ENCODE measurements at regions not wholly inside any gene's neighbourhood (a gene's known extent, or its start where the extent isn't known, plus 50 kb on each side); places are given as distances from the start of the nearest gene placed in this dataset.

GRCh38 chr2:138121666-138122661 is 157.7 kb downstream of the HNMT start:
- Histone ChIP-seq H3K36me3 (ENCODE audit: control insufficient read depth, insufficient read depth, low read length) (no peaks in the 10 kb centered on the region), H3K27me3 (ENCODE audit: control insufficient read depth, insufficient read depth, low read length) (no peaks in the 10 kb centered on the region), H3K4me3 (ENCODE audit: low read depth, low read length) (no peak overlapping the region)
- DNase-seq (ENCODE audit: low read depth): no peak
- TF ChIP-seq, protein P1, sequence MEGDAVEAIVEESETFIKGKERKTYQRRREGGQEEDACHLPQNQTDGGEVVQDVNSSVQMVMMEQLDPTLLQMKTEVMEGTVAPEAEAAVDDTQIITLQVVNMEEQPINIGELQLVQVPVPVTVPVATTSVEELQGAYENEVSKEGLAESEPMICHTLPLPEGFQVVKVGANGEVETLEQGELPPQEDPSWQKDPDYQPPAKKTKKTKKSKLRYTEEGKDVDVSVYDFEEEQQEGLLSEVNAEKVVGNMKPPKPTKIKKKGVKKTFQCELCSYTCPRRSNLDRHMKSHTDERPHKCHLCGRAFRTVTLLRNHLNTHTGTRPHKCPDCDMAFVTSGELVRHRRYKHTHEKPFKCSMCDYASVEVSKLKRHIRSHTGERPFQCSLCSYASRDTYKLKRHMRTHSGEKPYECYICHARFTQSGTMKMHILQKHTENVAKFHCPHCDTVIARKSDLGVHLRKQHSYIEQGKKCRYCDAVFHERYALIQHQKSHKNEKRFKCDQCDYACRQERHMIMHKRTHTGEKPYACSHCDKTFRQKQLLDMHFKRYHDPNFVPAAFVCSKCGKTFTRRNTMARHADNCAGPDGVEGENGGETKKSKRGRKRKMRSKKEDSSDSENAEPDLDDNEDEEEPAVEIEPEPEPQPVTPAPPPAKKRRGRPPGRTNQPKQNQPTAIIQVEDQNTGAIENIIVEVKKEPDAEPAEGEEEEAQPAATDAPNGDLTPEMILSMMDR (IDR thresholded peaks at IDR 0.05; ENCODE audit: insufficient read depth, low read length, poor library complexity, severe bottlenecking): no peak

GRCh38 chr2:138122891-138123290 is 158.6 kb downstream of the HNMT start:
- Histone ChIP-seq H3K27me3 (ENCODE audit: control insufficient read depth, insufficient read depth, low read length) (no peaks in the 10 kb centered on the region), H3K36me3 (ENCODE audit: control insufficient read depth, insufficient read depth, low read length) (no peaks in the 10 kb centered on the region), H3K4me3 (ENCODE audit: low read depth, low read length) (no peak overlapping the region)
- peak; percentile 5 for DNase-seq (ENCODE audit: low read depth)
- TF ChIP-seq, protein P1 (IDR thresholded peaks at IDR 0.05; ENCODE audit: insufficient read depth, low read length, poor library complexity, severe bottlenecking): no peak

DNA sequence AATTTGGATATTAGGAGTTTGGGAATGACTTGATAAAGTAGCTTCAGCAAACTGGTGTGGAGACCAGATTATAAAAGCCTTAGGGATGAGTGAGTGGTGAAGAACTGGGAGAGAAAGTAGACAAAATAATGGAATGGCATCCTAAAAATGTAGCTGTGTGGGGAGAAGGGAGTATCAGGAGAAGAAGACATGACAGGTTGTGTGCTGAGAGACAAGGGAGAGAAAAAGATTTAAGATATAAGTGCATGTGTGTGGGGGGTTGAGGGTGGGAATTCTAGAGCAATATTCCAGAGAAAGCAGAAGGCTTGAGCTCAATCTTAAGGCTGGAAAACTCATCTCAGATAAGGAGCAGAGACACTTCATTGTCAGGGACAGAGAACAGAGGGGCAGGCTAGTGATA is 159.5 kb downstream of the HNMT start:
- TF ChIP-seq, protein P1 (IDR thresholded peaks at IDR 0.05; ENCODE audit: insufficient read depth, low read length, poor library complexity, severe bottlenecking): no peak
- DNase-seq (ENCODE audit: low read depth): no peak

GRCh38 chr2:138124521-138124920 is 160.2 kb downstream of the HNMT start:
- TF ChIP-seq, protein P1 (IDR thresholded peaks at IDR 0.05; ENCODE audit: insufficient read depth, low read length, poor library complexity, severe bottlenecking): no peak
- Histone ChIP-seq H3K27me3 (ENCODE audit: control insufficient read depth, insufficient read depth, low read length) (no peaks in the 10 kb centered on the region), H3K36me3 (ENCODE audit: control insufficient read depth, insufficient read depth, low read length) (no peaks in the 10 kb centered on the region), H3K4me3 (ENCODE audit: low read depth, low read length) (no peak overlapping the region)
- no peak for DNase-seq (ENCODE audit: low read depth)

More for the DNA sequence above, 159.5 kb downstream of the HNMT start:
- no peak overlapping the region for H3K4me3 ChIP-seq (ENCODE audit: low read depth, low read length)
- no peaks in the 10 kb centered on the region for H3K36me3 ChIP-seq (ENCODE audit: control insufficient read depth, insufficient read depth, low read length)
- no peaks in the 10 kb centered on the region for H3K27me3 ChIP-seq (ENCODE audit: control insufficient read depth, insufficient read depth, low read length)

GRCh38 chr2:138125306-138126288 is 161.3 kb downstream of the HNMT start:
- Histone ChIP-seq H3K36me3 (ENCODE audit: control insufficient read depth, insufficient read depth, low read length) (no peaks in the 10 kb centered on the region), H3K4me3 (ENCODE audit: low read depth, low read length) (no peak overlapping the region), H3K27me3 (ENCODE audit: control insufficient read depth, insufficient read depth, low read length) (no peaks in the 10 kb centered on the region)
- no peak for DNase-seq (ENCODE audit: low read depth)
- TF ChIP-seq, protein P1 (IDR thresholded peaks at IDR 0.05; ENCODE audit: insufficient read depth, low read length, poor library complexity, severe bottlenecking): no peak
